ENCODE measurements at regions not wholly inside any gene's neighbourhood (a gene's known extent, or its start where the extent isn't known, plus 50 kb on each side); places are given as distances from the start of the nearest gene placed in this dataset.
A peak's percentile ranks its signal among the peaks of the same experiment; 100 is the strongest.

GRCh38 chr2:120447127-120447785, 101.3 kb downstream of the INHBB start:
- H3K36me3 ChIP-seq (ENCODE audit: control insufficient read depth in 3 of 3, insufficient read depth in 2 of 3, low read depth in 1 of 3, low read length in 3 of 3): no peaks in the 10 kb centered on the region
- 91% methylated on average over 8 of the region's 8 CpGs for WGBS, 3 donors
- H3K4me1 ChIP-seq (ENCODE audit: control insufficient read depth in 3 of 3, insufficient read depth in 2 of 3, low read depth in 1 of 3, low read length in 2 of 3): peaks cover 0 to 9% (median 0%) of the 10 kb centered on the region in 3 donors
- no peak overlapping the region for H3K27ac ChIP-seq (ENCODE audit: low read depth in 1 of 3, low read length in 2 of 3)
- no peak for DNase-seq
- H3K4me3 ChIP-seq (ENCODE audit: low read depth in 1 of 3, low read length in 3 of 3): no peak overlapping the region
- peaks cover 0 to 11% (median 4%) of the 10 kb centered on the region in 3 donors for H3K27me3 ChIP-seq (ENCODE audit: control insufficient read depth in 3 of 3, insufficient read depth in 3 of 3, low read length in 3 of 3)
- FAIRE-seq: no peak
- no peaks in the 10 kb centered on the region for H3K9me3 ChIP-seq (ENCODE audit: control insufficient read depth in 2 of 2, insufficient read depth in 1 of 2, low read depth in 1 of 2, low read length in 1 of 2)

- Histone ChIP-seq H3K27ac (ENCODE audit: low read depth in 1 of 3, low read length in 2 of 3) (no peak overlapping the region), H3K4me1 (ENCODE audit: control insufficient read depth in 3 of 3, insufficient read depth in 2 of 3, low read depth in 1 of 3, low read length in 2 of 3) (peaks cover 0 to 4% (median 0%) of the 10 kb centered on the region in 3 donors), H3K27me3 (ENCODE audit: control insufficient read depth in 3 of 3, insufficient read depth in 3 of 3, low read length in 3 of 3) (peaks cover 0 to 5% (median 5%) of the 10 kb centered on the region in 3 donors), H3K9me3 (ENCODE audit: control insufficient read depth in 2 of 2, insufficient read depth in 1 of 2, low read depth in 1 of 2, low read length in 1 of 2) (no peaks in the 10 kb centered on the region), H3K36me3 (ENCODE audit: control insufficient read depth in 3 of 3, insufficient read depth in 2 of 3, low read depth in 1 of 3, low read length in 3 of 3) (no peaks in the 10 kb centered on the region), H3K4me3 (ENCODE audit: low read depth in 1 of 3, low read length in 3 of 3) (no peak overlapping the region)
- FAIRE-seq (no peak), DNase-seq (no peak)
- 83 to 89% (median 86%) methylated on average over 6 of the region's 6 CpGs for WGBS, 3 donors
Observed at GRCh38 chr2:120448436-120448835, 102.5 kb downstream of the INHBB start.

- no peak overlapping the region for H3K27ac ChIP-seq (ENCODE audit: low read depth in 1 of 3, low read length in 2 of 3)
- no peak overlapping the region for H3K4me3 ChIP-seq (ENCODE audit: low read depth in 1 of 3, low read length in 3 of 3)
- H3K9me3 ChIP-seq (ENCODE audit: control insufficient read depth in 2 of 2, insufficient read depth in 1 of 2, low read depth in 1 of 2, low read length in 1 of 2): no peaks in the 10 kb centered on the region
- no peak for FAIRE-seq
- no peaks in the 10 kb centered on the region for H3K36me3 ChIP-seq (ENCODE audit: control insufficient read depth in 3 of 3, insufficient read depth in 2 of 3, low read depth in 1 of 3, low read length in 3 of 3)
- 82 to 87% (median 86%) methylated on average over 15 of the region's 15 CpGs for WGBS, 3 donors
- peaks cover 0 to 2% (median 0%) of the 10 kb centered on the region in 3 donors for H3K27me3 ChIP-seq (ENCODE audit: control insufficient read depth in 3 of 3, insufficient read depth in 3 of 3, low read length in 3 of 3)
- H3K4me1 ChIP-seq (ENCODE audit: control insufficient read depth in 3 of 3, insufficient read depth in 2 of 3, low read depth in 1 of 3, low read length in 2 of 3): peaks cover 0 to 4% (median 0%) of the 10 kb centered on the region in 3 donors
- peak in 1 of 2 donors; percentile 68 for DNase-seq
Observed at GRCh38 chr2:120448961-120449810, 103.2 kb downstream of the INHBB start.

GRCh38 chr2:120450196-120450820, 104.4 kb downstream of the INHBB start:
- 86 to 90% (median 87%) methylated on average over 12 of the region's 12 CpGs for WGBS, 3 donors
- H3K36me3 ChIP-seq (ENCODE audit: control insufficient read depth in 3 of 3, insufficient read depth in 2 of 3, low read depth in 1 of 3, low read length in 3 of 3): no peaks in the 10 kb centered on the region
- no peaks in the 10 kb centered on the region for H3K9me3 ChIP-seq (ENCODE audit: control insufficient read depth in 2 of 2, insufficient read depth in 1 of 2, low read depth in 1 of 2, low read length in 1 of 2)
- no peak overlapping the region for H3K27ac ChIP-seq (ENCODE audit: low read depth in 1 of 3, low read length in 2 of 3)
- peaks cover 0 to 4% (median 0%) of the 10 kb centered on the region in 3 donors for H3K4me1 ChIP-seq (ENCODE audit: control insufficient read depth in 3 of 3, insufficient read depth in 2 of 3, low read depth in 1 of 3, low read length in 2 of 3)
- DNase-seq: no peak
- FAIRE-seq: no peak
- no peak overlapping the region for H3K4me3 ChIP-seq (ENCODE audit: low read depth in 1 of 3, low read length in 3 of 3)
- peaks cover 0 to 2% (median 0%) of the 10 kb centered on the region in 3 donors for H3K27me3 ChIP-seq (ENCODE audit: control insufficient read depth in 3 of 3, insufficient read depth in 3 of 3, low read length in 3 of 3)

GRCh38 chr2:120451334-120451733, 105.4 kb downstream of the INHBB start:
- FAIRE-seq: no peak
- DNase-seq: no peak
- no peak overlapping the region for H3K4me3 ChIP-seq (ENCODE audit: low read depth in 1 of 3, low read length in 3 of 3)
- no peak overlapping the region for H3K27ac ChIP-seq (ENCODE audit: low read depth in 1 of 3, low read length in 2 of 3)
- peaks cover 0 to 2% (median 0%) of the 10 kb centered on the region in 3 donors for H3K27me3 ChIP-seq (ENCODE audit: control insufficient read depth in 3 of 3, insufficient read depth in 3 of 3, low read length in 3 of 3)
- peaks cover 0 to 4% (median 0%) of the 10 kb centered on the region in 3 donors for H3K4me1 ChIP-seq (ENCODE audit: control insufficient read depth in 3 of 3, insufficient read depth in 2 of 3, low read depth in 1 of 3, low read length in 2 of 3)
- WGBS, 3 donors: 91 to 92% (median 91%) methylated on average over 6 of the region's 6 CpGs
- no peaks in the 10 kb centered on the region for H3K36me3 ChIP-seq (ENCODE audit: control insufficient read depth in 3 of 3, insufficient read depth in 2 of 3, low read depth in 1 of 3, low read length in 3 of 3)
- no peaks in the 10 kb centered on the region for H3K9me3 ChIP-seq (ENCODE audit: control insufficient read depth in 2 of 2, insufficient read depth in 1 of 2, low read depth in 1 of 2, low read length in 1 of 2)

GRCh38 chr2:120452131-120452530, 106.2 kb downstream of the INHBB start:
- no peak overlapping the region for H3K27ac ChIP-seq (ENCODE audit: low read depth in 1 of 3, low read length in 2 of 3)
- peaks cover 0 to 4% (median 0%) of the 10 kb centered on the region in 3 donors for H3K4me1 ChIP-seq (ENCODE audit: control insufficient read depth in 3 of 3, insufficient read depth in 2 of 3, low read depth in 1 of 3, low read length in 2 of 3)
- H3K36me3 ChIP-seq (ENCODE audit: control insufficient read depth in 3 of 3, insufficient read depth in 2 of 3, low read depth in 1 of 3, low read length in 3 of 3): no peaks in the 10 kb centered on the region
- FAIRE-seq: no peak
- H3K27me3 ChIP-seq (ENCODE audit: control insufficient read depth in 3 of 3, insufficient read depth in 3 of 3, low read length in 3 of 3): peaks cover 0 to 2% (median 0%) of the 10 kb centered on the region in 3 donors
- no peak for DNase-seq
- WGBS, 3 donors: 79 to 82% (median 79%) methylated on average over 7 of the region's 7 CpGs
- no peak overlapping the region for H3K4me3 ChIP-seq (ENCODE audit: low read depth in 1 of 3, low read length in 3 of 3)
- peaks cover 0 to 5% of the 10 kb centered on the region in 2 donors for H3K9me3 ChIP-seq (ENCODE audit: control insufficient read depth in 2 of 2, insufficient read depth in 1 of 2, low read depth in 1 of 2, low read length in 1 of 2)

GRCh38 chr2:120452945-120453634, 107.2 kb downstream of the INHBB start:
- no peak for DNase-seq
- H3K9me3 ChIP-seq (ENCODE audit: control insufficient read depth in 2 of 2, insufficient read depth in 1 of 2, low read depth in 1 of 2, low read length in 1 of 2): peaks cover 0 to 10% of the 10 kb centered on the region in 2 donors
- H3K4me1 ChIP-seq (ENCODE audit: control insufficient read depth in 3 of 3, insufficient read depth in 2 of 3, low read depth in 1 of 3, low read length in 2 of 3): peaks cover 0 to 4% (median 0%) of the 10 kb centered on the region in 3 donors
- H3K4me3 ChIP-seq (ENCODE audit: low read depth in 1 of 3, low read length in 3 of 3): no peak overlapping the region
- WGBS, 3 donors: 89 to 92% (median 90%) methylated on average over 13 of the region's 13 CpGs
- H3K27me3 ChIP-seq (ENCODE audit: control insufficient read depth in 3 of 3, insufficient read depth in 3 of 3, low read length in 3 of 3): peaks cover 0 to 2% (median 0%) of the 10 kb centered on the region in 3 donors
- H3K27ac ChIP-seq (ENCODE audit: low read depth in 1 of 3, low read length in 2 of 3): no peak overlapping the region
- no peak for FAIRE-seq
- H3K36me3 ChIP-seq (ENCODE audit: control insufficient read depth in 3 of 3, insufficient read depth in 2 of 3, low read depth in 1 of 3, low read length in 3 of 3): no peaks in the 10 kb centered on the region

GRCh38 chr2:120453635-120453998, 107.7 kb downstream of the INHBB start:
- Histone ChIP-seq H3K9me3 (ENCODE audit: control insufficient read depth in 2 of 2, insufficient read depth in 1 of 2, low read depth in 1 of 2, low read length in 1 of 2) (peaks cover 0 to 10% of the 10 kb centered on the region in 2 donors), H3K4me1 (ENCODE audit: control insufficient read depth in 3 of 3, insufficient read depth in 2 of 3, low read depth in 1 of 3, low read length in 2 of 3) (peaks cover 0 to 4% (median 0%) of the 10 kb centered on the region in 3 donors), H3K36me3 (ENCODE audit: control insufficient read depth in 3 of 3, insufficient read depth in 2 of 3, low read depth in 1 of 3, low read length in 3 of 3) (no peaks in the 10 kb centered on the region), H3K27me3 (ENCODE audit: control insufficient read depth in 3 of 3, insufficient read depth in 3 of 3, low read length in 3 of 3) (peaks cover 0 to 2% (median 0%) of the 10 kb centered on the region in 3 donors), H3K4me3 (ENCODE audit: low read depth in 1 of 3, low read length in 3 of 3) (no peak overlapping the region), H3K27ac (ENCODE audit: low read depth in 1 of 3, low read length in 2 of 3) (no peak overlapping the region)
- DNase-seq (no peak), FAIRE-seq (no peak)
- 84 to 88% (median 87%) methylated on average over 3 of the region's 3 CpGs for WGBS, 3 donors
